GM18858 (cell line): ENCODE measurements at regions not wholly inside any gene's neighbourhood (a gene's known extent, or its start where the extent isn't known, plus 50 kb on each side); places are given as distances from the start of the nearest gene placed in this dataset.
A peak's percentile ranks its signal among the peaks of the same experiment; 100 is the strongest.

ENCODE experiments used
- ATAC-seq: cut with Tn5 transposase; IDR thresholded peaks from one replicate; pipeline ENCODE4 v1.9.1; 2021; ENCODE audit not compliant: unreplicated experiment

GRCh38 chr18:26705757-26706156 lies 157.4 kb upstream of the KCTD1 start:
- ATAC-seq, result no peak

DNA sequence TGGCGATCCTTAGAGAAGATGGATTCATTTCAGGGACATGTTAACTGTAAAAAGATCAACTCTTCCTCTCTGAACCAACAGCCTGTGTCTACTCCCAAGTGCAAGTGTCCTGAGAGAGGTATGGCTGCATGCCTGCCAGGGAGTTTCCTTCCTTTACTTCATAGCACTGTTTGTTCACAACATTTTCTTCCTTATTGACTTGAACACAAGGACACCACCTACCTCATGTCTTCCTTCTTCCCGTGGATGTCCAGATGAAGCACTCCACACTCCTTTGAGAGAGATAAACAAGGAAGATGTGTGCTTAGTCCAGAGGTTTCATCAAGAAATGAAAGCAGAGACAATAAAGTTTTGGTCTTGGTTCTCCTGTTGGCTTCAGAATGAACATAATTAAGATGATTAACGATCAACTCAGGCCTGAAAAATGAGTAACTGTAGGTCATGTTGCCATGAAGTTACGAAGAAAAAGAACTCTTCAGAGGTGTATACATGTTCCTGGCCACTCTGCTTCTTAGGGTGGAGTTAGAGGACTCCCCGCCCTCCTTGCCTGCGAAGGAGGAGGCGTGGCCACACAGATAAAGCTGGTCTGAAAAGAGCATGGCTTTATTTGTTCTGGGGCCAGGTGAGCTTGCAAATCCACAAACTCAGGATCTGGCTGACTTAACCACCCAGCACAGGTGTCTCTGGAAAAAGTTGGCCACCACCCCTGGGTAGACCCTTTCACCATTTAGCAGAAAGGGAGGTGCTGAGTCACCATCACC lies 155.0 kb upstream of the KCTD1 start:
- no peak for ATAC-seq

- ATAC-seq, result no peak
Measured at GRCh38 chr18:26702086-26702485, 153.7 kb upstream of the KCTD1 start.

DNA sequence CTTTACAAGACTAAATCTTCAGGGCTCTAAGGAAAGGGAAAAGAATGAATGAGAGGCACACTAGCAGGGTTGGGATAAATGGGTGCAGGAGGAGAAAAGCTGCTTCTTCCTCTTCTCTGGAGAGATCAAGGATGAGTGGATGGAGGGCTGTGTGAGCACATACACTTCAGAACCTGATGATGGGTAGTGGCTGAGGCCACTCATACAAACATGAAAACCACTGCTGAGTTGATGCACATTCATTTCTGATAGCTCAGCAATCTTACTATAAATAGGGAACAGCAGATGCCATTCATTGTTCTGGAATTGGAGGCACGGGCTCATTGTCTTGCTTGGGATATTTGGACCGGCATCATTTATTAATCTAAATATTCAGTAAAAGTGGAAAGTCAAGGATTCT lies 152.4 kb upstream of the KCTD1 start:
- ATAC-seq, result no peak

GRCh38 chr18:26700201-26700600 lies 151.8 kb upstream of the KCTD1 start:
- peak; percentile 62 for ATAC-seq

DNA sequence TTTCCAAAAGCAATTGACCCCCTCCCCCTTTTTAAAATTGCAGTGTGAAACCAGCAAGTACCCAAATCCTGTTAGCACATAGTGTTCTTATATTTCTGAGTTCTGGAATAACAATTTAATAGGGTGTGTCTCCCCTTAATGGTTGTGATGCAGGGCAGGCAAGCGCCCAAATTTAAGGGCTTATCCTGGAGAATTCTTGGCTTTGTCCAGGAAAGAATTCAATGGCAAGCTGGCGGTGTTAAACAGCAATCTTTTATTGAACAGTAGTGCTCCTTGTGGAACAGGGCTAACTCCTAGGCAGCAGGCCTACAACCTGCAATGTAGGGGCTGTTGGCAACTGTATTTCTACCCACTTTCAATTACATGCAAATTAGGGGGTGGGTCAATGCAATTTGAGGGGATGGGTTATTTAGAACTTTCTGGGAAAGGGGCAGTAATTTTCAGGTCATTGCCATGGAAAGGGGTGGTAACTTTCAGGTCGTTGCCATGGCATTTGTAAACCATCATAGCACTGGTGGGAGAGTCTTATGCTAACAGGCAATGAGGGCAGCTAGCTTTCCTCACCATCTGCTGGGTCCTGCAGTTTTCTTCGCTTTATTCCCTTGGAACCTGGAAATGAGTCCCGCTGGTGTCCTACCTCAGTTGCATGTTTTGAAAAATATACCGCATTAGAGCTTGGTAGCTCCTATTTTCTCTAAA lies 149.0 kb upstream of the KCTD1 start:
- no peak for ATAC-seq

GRCh38 chr18:26696786-26697185 lies 148.4 kb upstream of the KCTD1 start:
- no peak for ATAC-seq

DNA sequence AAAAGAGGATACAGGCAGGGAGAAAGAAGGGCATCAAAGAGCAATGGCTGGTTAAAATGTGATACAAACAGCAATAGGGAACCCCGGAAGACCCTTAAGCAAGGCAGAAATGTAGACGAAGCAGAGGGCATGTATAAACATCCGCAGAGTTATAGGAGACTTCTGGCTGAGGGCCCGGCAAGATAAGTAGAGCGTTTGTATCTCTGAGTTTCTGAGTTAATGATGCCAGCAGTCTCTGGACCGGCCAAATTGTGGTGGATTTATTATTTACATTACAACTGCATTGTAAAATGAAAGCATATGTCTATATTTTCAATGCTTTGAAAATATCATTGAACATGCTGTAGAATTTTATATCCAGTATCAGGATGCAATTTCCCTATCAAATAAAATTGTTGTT lies 148.0 kb upstream of the KCTD1 start:
- ATAC-seq, result no peak

DNA sequence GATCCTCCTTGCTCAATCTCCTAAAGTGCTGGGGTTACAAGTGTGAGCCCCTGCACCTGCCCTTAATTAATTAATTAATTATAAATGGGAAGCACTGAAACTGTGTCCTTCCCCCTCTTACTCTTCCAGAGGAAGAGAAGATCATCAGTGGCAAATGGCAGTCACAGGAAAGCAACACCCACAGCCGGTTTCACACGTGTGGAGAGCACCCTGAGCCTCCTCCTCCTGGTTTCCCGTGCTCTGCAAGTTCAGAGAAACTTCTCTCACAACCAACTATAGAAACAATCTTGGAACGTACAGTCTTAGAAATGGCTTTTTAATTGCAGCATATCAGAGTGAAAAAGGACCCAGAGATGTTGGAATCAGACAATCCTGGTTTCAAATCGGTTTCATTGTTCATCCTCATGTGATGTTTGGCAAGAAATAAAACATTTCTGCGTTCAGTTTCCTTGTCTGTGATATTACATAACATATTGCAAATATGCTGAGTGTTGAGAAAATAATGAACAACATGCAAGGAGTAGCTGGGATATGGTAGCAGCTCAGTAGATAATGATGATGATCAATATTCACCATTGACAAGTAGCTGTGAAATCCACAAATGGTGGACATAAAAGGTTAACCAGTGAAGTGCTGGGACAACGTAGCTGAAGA lies 141.0 kb upstream of the KCTD1 start:
- ATAC-seq, result no peak

DNA sequence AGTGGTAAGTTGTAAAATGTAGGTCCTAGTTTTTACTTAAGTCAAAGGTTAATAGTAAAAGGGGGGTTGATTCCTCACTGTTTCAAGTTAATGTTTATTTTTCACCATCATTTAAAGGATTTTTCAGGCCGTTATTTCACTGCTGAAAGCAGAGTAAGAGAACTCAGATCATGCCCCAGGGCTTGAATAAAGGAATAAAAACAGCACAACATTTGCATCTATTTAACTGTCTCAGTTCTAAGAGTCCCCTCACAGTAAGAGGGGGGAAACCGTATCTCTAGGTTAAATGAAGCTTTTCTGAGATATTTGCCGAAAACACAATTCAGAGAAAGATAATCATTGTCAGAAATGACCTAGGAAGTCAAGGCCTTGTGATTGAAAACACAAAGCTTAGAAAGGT lies 138.2 kb upstream of the KCTD1 start:
- ATAC-seq, result no peak

DNA sequence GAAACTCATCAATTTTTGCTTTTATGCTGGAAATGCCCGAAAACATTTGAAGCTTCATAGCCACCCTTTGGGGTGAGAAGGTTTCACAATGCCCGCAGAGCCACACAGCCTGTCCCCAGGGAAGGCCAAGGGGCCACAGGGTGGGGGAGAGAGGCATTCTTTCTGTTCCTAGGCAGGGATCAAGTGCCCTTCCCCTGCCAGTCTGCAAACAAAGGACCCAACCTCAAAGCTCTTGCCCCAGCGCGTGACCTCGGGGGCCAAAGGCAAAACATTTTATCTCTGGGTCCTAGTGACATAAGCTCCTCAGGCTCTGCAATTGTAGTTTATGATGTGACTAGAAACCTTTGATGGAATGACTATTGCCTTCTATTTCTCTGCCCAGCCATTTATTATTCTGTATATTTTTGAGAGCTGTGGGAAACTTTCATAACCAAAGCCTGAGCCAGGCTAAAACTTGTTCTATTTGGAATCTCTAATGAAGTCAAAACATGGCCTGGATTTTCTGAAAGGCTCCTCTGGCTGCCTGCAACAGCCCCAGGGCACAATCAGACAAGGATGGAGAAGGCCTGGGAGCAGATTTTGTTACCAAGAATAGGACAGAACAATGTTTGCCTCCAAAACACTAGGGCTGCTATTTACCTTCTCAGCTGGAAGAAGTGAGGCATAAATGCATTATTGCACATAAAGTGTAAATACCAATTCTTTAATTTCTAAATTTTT lies 137.2 kb upstream of the KCTD1 start:
- ATAC-seq, result no peak

GRCh38 chr18:26677957-26678356 lies 129.6 kb upstream of the KCTD1 start:
- no peak for ATAC-seq

DNA sequence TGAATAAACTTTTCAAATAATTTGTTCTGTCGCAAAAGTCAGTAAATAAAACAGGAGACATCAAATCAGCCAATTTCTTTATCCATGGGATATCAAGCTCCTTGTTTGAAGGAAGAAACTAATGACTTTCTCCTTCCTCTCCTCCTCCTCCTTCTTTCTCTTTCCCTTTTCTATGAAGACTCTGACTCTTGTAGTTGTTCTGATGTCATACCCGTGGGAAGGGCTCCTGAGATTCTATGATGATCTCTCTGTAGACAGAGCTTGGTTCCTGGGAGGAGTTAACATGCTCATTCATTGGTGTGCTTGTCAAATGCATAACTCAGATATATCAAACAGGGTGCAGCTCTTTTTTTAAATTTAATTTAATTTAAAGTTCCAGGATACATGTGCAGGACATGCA lies 118.7 kb upstream of the KCTD1 start:
- ATAC-seq, result no peak

DNA sequence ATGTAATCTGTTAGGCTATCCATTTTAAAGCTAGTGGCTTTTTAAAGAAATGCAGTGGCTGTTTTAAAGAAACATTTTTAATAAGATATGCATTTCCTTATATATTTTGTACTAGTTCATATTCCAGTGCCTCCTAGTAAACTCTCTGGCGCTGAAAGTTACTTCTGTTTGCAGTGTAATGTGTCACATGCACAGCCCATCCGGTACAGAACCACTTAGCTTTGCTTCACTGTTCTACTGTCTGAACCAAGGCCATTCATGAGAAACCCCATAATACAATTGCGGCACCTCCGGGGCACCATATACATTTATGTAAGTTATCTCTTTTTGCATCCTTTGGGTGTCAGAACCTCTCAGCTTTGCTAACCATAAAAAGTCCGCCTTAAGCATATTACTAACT lies 114.6 kb upstream of the KCTD1 start:
- no peak for ATAC-seq

GRCh38 chr18:26657631-26658581 lies 109.6 kb upstream of the KCTD1 start:
- no peak for ATAC-seq

GRCh38 chr18:26656944-26657536 lies 108.7 kb upstream of the KCTD1 start:
- no peak for ATAC-seq

DNA sequence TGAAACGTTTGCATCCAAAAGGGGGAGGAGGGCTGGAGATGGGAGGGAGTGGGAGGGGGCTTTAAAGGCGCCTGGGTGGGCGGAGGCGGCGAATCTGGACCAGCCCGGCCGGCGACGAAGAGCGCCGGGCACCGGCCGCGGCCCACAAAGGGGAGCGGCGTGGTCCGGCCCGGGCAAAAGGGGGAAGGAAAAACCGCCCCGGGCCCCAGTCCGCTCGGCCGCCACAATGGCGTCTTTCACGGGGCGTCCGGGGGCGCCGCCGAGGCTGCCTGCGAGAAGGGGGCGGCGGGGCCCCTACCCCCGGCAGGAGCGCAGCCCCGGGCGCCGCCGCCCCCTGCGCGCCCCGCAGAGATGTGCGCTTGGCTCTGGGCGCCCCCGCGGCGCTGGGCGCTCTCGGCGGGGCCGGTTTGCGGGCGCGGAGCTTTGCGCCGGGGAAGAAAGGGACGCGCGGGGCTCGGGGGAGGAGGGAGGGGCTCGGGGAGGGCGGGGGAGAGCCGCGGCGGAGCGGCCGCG lies 108.1 kb upstream of the KCTD1 start:
- ATAC-seq, result no peak

GRCh38 chr18:26655525-26656430 lies 107.4 kb upstream of the KCTD1 start:
- no peak for ATAC-seq
